SK-N-SH treated with all-trans-retinoic acid at 6 μM for 48 hours (cell line): ENCODE measurements at regions not wholly inside any gene's neighbourhood (a gene's known extent, or its start where the extent isn't known, plus 50 kb on each side); places are given as distances from the start of the nearest gene placed in this dataset.

Experiments
- ATAC-seq: fragments of 200-7000 bp; cut with Tn5 transposase; 3 replicates; pipeline ENCODE4 v1.9.1; 2020; ENCODE audit warnings: mild to moderate bottlenecking, moderate library complexity
- ARNTL ChIP-seq: fragments of 450-650 bp; formaldehyde crosslinking; IDR thresholded peaks from 2 replicates; pipeline ENCODE4 v1.5.0; 2020; ENCODE audit warnings: low read depth, mild to moderate bottlenecking, moderate library complexity, borderline replicate concordance
- BACH2 ChIP-seq: fragments of 250-450 bp; sonication (Bioruptor Pico); IDR thresholded peaks from 2 replicates; pipeline ENCODE4 v1.9.0; 2021; ENCODE audit warnings: mild to moderate bottlenecking, borderline replicate concordance
- CREB5 ChIP-seq: fragments of 250-450 bp; sonication (Bioruptor Pico); IDR thresholded peaks from 2 replicates; pipeline ENCODE4 v1.5.1; 2020; ENCODE audit warnings: low read depth, mild to moderate bottlenecking, moderate library complexity
- CSDC2 ChIP-seq: fragments of 250-450 bp; sonication (Bioruptor Pico); IDR thresholded peaks from 2 replicates; pipeline ENCODE4 v1.5.0; 2020; ENCODE audit warnings: mild to moderate bottlenecking, moderate library complexity
- CSRNP3 ChIP-seq: fragments of 250-450 bp; sonication (Bioruptor Pico); IDR thresholded peaks from 2 replicates; pipeline ENCODE4 v1.5.1; 2021; ENCODE audit warnings: mild to moderate bottlenecking, moderate library complexity
- ESRRG ChIP-seq: fragments of 250-450 bp; sonication (Bioruptor Pico); IDR thresholded peaks from 2 replicates; pipeline ENCODE4 v1.6.1; 2021; ENCODE audit warnings: mild to moderate bottlenecking
- GLIS3 ChIP-seq: fragments of 250-450 bp; sonication (Bioruptor Pico); IDR thresholded peaks from 2 replicates; pipeline ENCODE4 v1.5.0; 2020; ENCODE audit warnings: mild to moderate bottlenecking, moderate library complexity
- ISL1 ChIP-seq: fragments of 250-450 bp; sonication (Bioruptor Pico); IDR thresholded peaks from 2 replicates; pipeline ENCODE4 v2.1.2; 2022; ENCODE audit warnings: mild to moderate bottlenecking, moderate library complexity
- OSR1 ChIP-seq: fragments of 250-450 bp; sonication (Bioruptor Pico); IDR thresholded peaks from 2 replicates; pipeline ENCODE4 v1.8.0; 2022; ENCODE audit warnings: moderate library complexity, mild to moderate bottlenecking, inconsistent platforms
- PATZ1 ChIP-seq: fragments of 250-450 bp; sonication (Bioruptor Pico); IDR thresholded peaks from 2 replicates; pipeline ENCODE4 v1.8.0; 2020; ENCODE audit warnings: mild to moderate bottlenecking, moderate library complexity, borderline replicate concordance
- POU6F1 ChIP-seq: fragments of 250-450 bp; sonication (Bioruptor Pico); IDR thresholded peaks from 2 replicates; pipeline ENCODE4 v1.8.0; 2021; ENCODE audit warnings: low read depth, mild to moderate bottlenecking, moderate library complexity, borderline replicate concordance
- PPARA ChIP-seq: fragments of 250-450 bp; sonication (Bioruptor Pico); IDR thresholded peaks from 2 replicates; pipeline ENCODE4 v1.5.0; 2020; ENCODE audit warnings: mild to moderate bottlenecking, borderline replicate concordance
- SNAI2 ChIP-seq: fragments of 250-450 bp; sonication (Bioruptor Pico); IDR thresholded peaks from 2 replicates; pipeline ENCODE4 v1.5.0; 2020; ENCODE audit warnings: mild to moderate bottlenecking, moderate library complexity
- TCF4 ChIP-seq: fragments of 250-450 bp; sonication (Bioruptor Pico); IDR thresholded peaks from 2 replicates; pipeline ENCODE4 v1.8.0; 2021; ENCODE audit warnings: mild to moderate bottlenecking, moderate library complexity, borderline replicate concordance
- TOX ChIP-seq: fragments of 250-450 bp; sonication (Bioruptor Pico); IDR thresholded peaks from 2 replicates; pipeline ENCODE4 v1.8.0; 2021; ENCODE audit warnings: mild to moderate bottlenecking, moderate library complexity, borderline replicate concordance
- ZC3H10 ChIP-seq: fragments of 250-450 bp; sonication (Bioruptor Pico); IDR thresholded peaks from 2 replicates; pipeline ENCODE4 v1.5.1; 2021; ENCODE audit warnings: mild to moderate bottlenecking, moderate library complexity
- ZFP3 ChIP-seq: fragments of 250-450 bp; sonication (Bioruptor Pico); IDR thresholded peaks from 2 replicates; pipeline ENCODE4 v1.5.0; 2020; ENCODE audit warnings: mild to moderate bottlenecking, moderate library complexity
- ZFP30 ChIP-seq: fragments of 450-650 bp; formaldehyde crosslinking; IDR thresholded peaks from 2 replicates; pipeline ENCODE4 v1.5.0; 2022; ENCODE audit warnings: mild to moderate bottlenecking, moderate library complexity
- ZNF70 ChIP-seq: fragments of 450-650 bp; formaldehyde crosslinking; IDR thresholded peaks from 2 replicates; pipeline ENCODE4 v1.5.0; 2020; ENCODE audit warnings: mild to moderate bottlenecking, moderate library complexity
- ZNF8 ChIP-seq: fragments of 450-650 bp; formaldehyde crosslinking; IDR thresholded peaks from 2 replicates; pipeline ENCODE4 v1.5.0; 2020; ENCODE audit warnings: mild to moderate bottlenecking, moderate library complexity

- TF ChIP-seq ZFP3 (CRISPR knock-in tag) (no peak), BACH2 (CRISPR knock-in tag) (no peak), SNAI2 (CRISPR knock-in tag) (no peak), ESRRG (CRISPR knock-in tag) (no peak), GLIS3 (CRISPR knock-in tag) (no peak), CSDC2 (CRISPR knock-in tag) (no peak), ZFP30 (CRISPR knock-in tag) (no peak), ZNF8 (CRISPR knock-in tag) (no peak), PPARA (no peak), CSRNP3 (CRISPR knock-in tag) (no peak), ARNTL (CRISPR knock-in tag) (no peak), PATZ1 (CRISPR knock-in tag) (no peak), CREB5 (CRISPR knock-in tag) (no peak), OSR1 (CRISPR knock-in tag) (no peak), ZNF70 (CRISPR knock-in tag) (no peak), TCF4 (CRISPR knock-in tag) (no peak), ZC3H10 (no peak)
- no peak for ATAC-seq
Observed at GRCh38 chr6:170164271-170164900, 126.5 kb downstream of the DLL1 start.

GRCh38 chr6:170163405-170164170 is 127.3 kb downstream of the DLL1 start:
- TF ChIP-seq GLIS3 (CRISPR knock-in tag) (no peak), TOX (CRISPR knock-in tag) (no peak), ISL1 (CRISPR knock-in tag) (no peak), POU6F1 (no peak), SNAI2 (CRISPR knock-in tag) (no peak), ZFP3 (CRISPR knock-in tag) (no peak), BACH2 (CRISPR knock-in tag) (no peak), OSR1 (CRISPR knock-in tag) (no peak), ZFP30 (CRISPR knock-in tag) (no peak)
- no peak for ATAC-seq

- no peak for ATAC-seq
- TF ChIP-seq POU6F1 (no peak), ZFP3 (CRISPR knock-in tag) (no peak), SNAI2 (CRISPR knock-in tag) (no peak)
Observed at GRCh38 chr6:170162775-170163404, 128.0 kb downstream of the DLL1 start.
